RCC 7860 (cell line): ENCODE measurements at regions not wholly inside any gene's neighbourhood (a gene's known extent, or its start where the extent isn't known, plus 50 kb on each side); places are given as distances from the start of the nearest gene placed in this dataset.
"Not testable (repeated sequence)": the region's sequence is repeated elsewhere in the genome, so short reads cannot be mapped to it uniquely, and the experiment has no call there.

Source experiments
- DNase-seq: peaks from one replicate; pipeline ENCODE4 v3.0.0-alpha.2; 2015; ENCODE audit warnings: low spot score
- FAIRE-seq: peaks from 2 replicates; lab custom pipeline; 2012; peaks lifted over from hg19 to GRCh38; lab: Jason Lieb, UNC

DNA sequence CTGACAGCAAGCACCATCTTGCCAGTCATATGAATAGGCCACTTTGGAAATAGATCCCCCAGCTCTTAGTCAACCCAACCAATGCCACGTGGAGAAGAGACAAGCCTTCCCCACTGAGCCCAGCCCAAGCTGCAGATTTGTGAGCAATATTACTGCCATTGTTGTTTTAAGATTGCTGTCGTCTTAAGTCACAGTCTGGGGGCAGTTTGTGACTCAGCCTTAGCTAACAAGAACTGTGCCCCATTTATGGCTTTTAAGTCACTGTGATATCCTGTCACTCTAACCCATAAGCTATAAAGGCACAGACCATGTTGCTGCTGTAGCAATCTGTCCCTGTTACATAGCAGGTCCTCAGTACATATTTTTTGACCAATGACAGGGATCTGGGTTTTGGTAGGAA is 464.2 kb downstream of the MED13L start:
- FAIRE-seq (no peak), DNase-seq (no peak)

GRCh38 chr12:115811929-115812328 is 465.6 kb downstream of the MED13L start:
- no peak for FAIRE-seq
- DNase-seq, result no peak

DNA sequence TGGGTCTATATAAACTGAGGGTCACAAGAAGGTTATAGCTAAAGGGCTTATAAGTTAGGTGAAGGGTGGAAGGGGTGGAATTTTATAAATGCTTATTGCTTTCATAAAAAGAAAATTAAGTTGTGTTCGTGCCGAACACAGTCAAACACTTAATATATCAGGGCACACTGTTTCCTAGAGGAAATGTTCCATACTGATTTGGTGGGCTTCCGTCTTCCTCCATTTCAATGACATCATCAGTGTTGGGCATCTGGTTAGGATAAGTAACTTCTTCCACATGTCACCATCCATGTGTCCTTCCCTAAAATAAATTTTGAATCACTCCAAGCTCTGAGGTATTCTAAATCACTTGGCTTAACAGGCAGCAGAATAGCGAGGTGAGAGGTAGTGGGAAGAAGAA is 466.4 kb downstream of the MED13L start:
- DNase-seq (no peak), FAIRE-seq (no peak)

DNA sequence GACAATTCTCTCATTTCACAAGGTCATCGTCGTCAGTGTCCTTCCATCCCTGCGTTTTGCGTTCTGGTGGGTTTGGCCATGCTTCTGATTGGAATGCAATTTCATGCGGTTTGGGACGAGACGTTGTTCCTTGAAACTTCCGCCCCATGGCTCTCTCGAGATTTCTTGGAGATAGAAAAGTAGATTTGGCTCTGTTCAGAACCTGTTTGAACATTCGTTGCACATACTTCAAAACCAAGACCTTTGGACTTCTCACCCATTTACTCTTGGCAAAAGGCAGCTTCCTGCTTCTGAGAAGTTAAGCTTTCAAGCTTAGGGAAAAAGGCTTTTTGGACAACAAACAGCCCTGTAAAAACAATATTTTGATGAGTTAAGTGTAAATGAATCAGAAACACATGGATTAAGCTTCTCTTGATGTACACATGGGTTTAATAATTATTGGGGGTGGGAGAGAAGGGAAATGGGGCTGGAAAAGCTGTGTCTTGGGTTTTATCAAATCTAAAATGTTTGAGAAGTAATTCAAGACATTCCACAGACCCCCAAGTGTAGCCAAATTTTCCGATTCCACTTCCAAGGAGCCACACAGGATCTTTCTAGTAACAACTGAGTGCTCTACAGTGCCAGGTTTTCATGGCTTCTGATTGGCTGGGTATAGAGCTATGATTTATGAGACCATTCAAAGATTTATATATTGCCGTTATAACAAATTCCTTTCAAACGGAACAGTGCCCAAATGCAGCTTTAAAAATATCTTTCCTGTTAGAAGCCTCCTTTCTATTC is 467.2 kb downstream of the MED13L start:
- FAIRE-seq, result no peak
- no peak for DNase-seq

GRCh38 chr12:115806000-115806399 is 471.5 kb downstream of the MED13L start:
- FAIRE-seq (no peak), DNase-seq (no peak)

DNA sequence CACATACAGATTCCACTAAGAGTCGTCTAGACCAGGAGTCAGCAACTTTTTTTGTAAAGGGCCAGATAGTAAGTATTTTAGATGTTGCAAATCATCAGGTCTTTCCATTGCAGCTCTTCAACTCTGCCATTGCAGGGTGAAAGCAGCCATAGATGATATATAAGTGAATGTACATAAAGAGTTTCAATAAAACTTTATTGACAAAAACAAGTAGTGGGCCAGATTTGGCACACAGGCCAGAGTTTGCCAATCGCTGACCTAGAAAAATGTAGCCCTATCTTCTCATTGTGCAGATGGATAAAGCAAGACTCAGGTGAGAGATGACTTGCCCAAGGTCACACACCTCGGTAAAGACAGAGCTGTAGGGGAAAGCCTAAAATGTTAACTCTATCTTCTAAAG is 474.7 kb downstream of the MED13L start:
- FAIRE-seq (no peak), DNase-seq (no peak)

DNA sequence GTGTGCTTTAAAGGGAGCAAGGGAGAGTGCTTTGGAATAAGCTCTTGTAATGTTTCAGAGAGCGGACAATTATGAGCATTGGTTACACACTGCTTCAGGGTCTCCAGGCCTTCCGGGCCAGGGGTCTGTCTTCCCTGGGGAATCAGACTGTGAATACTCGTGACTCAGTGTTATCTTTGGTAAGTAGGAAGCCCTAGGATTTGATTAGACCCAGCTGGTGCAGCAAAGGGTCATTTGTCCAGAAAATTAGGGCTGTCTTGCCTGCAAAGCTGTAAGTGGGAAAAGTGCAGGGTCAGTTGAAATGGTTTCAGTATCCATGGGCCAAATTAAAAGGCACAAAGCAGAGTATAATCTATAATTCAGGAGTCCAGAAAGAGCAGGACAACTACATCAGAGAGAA is 475.6 kb downstream of the MED13L start:
- FAIRE-seq, result no peak
- DNase-seq, result no peak

DNA sequence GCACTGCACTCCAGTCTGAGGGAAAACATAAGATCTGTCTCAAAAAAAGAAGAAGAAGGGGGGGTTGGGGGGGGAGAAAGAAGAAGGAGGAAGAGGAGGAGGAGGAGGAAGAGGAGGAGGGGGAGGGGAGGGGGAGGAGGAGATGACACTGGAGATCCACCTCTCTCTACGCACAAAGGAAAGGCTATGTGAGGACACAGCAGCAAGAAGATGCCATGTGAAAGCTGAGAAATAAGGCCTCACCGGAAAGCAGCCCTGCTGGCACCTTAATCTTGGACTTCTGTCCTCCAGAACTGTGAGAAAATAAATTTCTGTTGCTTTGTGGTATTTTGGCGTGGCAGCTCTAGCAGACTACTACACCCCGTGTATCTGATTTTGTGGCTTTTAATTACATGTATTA is 477.9 kb downstream of the MED13L start:
- FAIRE-seq (no peak), DNase-seq (no peak)

DNA sequence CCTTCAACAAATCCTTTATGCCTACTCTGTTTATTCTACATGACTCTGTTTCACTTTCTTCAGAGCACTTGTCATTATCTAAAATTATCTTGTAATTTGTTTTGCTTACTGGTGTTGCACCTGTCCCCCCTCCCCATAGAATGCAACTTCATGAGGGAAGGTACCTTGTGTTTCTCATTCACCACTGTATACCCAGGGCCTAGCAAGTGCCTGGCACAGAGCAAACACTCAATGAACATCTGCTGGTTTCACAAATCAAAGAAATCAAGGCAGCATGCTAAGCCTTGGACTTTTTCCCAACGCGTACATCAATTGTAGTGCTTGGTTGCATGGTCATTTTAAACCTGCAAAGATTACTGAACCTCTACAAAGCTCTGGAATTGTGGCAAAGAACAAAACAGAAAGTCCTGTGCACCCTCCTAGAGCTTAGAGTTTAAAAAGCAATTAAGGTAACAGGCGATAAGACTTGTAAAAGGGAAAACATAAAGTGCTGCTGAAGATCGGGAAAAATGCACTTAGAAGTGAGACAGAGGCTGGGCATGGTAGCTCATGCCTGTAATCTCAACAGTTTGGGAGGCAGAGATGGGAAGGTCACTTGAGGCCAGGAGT is 479.1 kb downstream of the MED13L start:
- FAIRE-seq (no peak), DNase-seq (no peak)

- DNase-seq (no peak), FAIRE-seq (no peak)
Measured at GRCh38 chr12:115794659-115795081, 482.8 kb downstream of the MED13L start.

DNA sequence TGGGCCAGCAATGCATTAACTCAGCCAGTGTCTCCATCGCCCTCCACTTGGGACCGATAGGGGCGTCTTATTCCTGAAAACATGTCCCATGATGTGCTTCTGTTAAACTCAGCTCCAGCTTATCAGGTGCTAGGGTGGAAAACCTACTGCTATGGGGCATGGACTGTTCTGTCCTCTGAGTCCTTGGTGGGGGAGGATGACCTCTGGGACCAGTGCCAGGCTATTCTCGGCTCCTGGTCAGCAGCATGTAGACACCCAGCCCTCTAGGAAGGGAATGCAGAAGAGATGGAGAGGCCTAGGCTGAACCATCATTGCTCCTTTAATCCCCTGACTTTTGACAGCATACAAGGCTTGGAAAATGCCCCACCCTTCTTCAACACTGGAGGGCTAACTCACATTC is 486.2 kb downstream of the MED13L start:
- FAIRE-seq (no peak), DNase-seq (no peak)

DNA sequence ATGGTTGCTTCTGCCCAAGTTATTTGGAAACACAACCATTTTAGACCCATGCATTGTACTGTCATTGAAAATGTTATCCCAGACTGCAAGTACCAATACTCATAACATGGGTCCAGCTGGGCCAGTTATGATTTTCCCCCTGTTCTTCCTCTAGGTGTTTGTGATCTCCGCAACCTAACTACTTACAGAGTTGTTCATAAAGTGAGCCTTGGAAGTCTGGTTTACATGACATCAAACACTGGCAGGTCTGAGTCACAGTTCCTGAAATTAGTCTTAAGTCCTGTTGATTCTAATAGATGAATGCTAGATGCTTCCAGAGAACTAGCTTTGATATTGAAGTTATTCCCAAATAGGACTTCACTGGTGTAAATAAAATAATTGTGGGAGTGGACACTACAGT is 487.0 kb downstream of the MED13L start:
- FAIRE-seq, result no peak
- no peak for DNase-seq

DNA sequence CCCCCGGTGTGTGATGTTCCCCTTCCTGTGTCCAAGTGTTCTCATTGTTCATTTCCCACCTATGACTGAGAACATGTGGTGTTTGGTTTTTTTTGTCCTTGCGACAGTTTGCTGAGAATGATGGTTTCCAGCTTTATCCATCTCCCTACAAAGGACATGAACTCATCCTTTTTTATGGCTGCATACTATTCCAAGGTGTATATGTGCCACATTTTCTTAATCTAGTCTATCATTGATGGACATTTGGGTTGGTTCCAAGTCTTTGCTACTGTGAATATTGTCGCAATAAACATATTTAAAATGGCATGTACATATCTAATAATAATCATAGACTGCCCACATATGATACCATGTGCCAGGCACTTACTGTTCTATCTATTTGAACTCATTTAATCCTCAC is 491.0 kb downstream of the MED13L start:
- not testable (repeated sequence) for DNase-seq, FAIRE-seq

DNA sequence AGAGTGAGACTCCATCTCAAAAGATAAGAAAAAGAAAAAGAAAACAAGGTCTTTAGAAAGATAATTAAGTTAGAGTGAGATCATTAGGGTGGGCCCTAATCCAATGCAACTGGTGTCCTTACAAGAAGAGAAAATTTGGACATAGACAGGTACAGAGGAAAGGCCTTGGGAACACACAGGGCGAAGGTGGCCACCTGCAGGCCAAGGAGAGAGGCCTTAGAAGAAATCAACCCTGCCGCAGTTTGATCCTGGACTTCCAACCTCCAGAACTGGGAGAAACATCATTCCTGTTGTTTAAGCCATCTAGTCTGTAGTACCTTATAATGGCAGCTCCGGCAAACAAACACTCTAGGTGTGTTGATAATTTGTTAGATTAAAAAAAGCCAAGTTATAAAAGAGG is 491.9 kb downstream of the MED13L start:
- DNase-seq, result no peak

GRCh38 chr12:115776399-115776798 is 501.1 kb downstream of the MED13L start:
- FAIRE-seq, result no peak
- DNase-seq, result no peak

More for the DNA sequence above, 491.9 kb downstream of the MED13L start:
- FAIRE-seq, result no peak

- no peak for DNase-seq
- FAIRE-seq, result no peak
Measured at GRCh38 chr12:115774148-115774895, 503.2 kb downstream of the MED13L start.

DNA sequence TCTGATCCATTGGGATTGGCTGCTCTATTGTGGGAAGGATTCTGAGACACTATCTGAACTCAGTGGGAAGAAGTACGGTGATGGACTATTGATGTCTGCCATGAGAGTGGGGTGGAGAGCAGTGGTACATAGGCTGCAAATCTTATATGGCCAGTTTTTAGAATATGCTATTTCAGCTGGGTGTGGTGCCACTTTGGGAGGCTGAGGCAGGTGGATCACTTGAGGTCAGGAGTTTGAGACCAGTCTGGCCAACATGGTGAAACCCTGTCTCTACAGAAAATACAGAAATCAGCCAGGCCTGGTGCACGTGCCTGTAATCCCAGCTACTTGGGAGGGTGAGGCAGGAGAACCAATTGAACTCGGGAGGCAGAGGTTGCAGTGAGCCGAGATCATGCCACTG is 505.9 kb downstream of the MED13L start:
- DNase-seq, result no peak
- no peak for FAIRE-seq

GRCh38 chr12:115771065-115771464 is 506.4 kb downstream of the MED13L start:
- FAIRE-seq (no peak), DNase-seq (no peak)

GRCh38 chr12:115770643-115771042 is 506.9 kb downstream of the MED13L start:
- no peak for FAIRE-seq
- DNase-seq, result no peak

GRCh38 chr12:115767916-115768315 is 509.6 kb downstream of the MED13L start:
- FAIRE-seq (no peak), DNase-seq (no peak)

DNA sequence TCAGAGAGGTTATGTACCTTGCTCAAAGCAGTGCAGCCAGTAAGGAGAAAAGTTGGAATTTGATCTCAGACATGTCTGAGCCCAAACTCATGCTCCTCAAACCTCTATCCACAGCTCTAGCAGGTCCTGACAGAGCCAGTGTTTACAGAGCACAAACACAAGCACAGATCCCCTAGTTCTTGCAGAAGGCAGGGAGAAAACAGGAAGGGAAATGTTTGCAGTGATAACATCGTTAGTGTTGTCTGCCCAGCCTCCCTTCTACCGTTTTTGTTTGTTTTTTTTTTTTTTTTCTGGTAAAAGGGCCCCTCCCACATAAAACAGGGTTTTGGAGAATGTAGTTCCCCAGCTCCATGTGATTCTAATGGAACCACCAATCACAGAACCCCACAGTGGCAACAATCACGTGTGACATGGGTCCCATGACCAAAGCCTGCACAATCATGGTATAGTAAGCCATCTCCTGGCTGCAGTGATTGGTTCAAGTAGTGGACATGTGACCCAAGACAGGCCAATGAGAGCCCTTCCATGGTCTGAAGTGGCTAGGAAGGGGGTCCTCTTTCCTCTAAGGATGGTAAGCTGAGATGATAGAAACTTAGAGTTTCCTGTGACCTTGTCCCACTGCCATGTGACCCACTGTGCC is 513.4 kb downstream of the MED13L start:
- FAIRE-seq (no peak), DNase-seq (no peak)
